ENCODE measurements at regions not wholly inside any gene's neighbourhood (a gene's known extent, or its start where the extent isn't known, plus 50 kb on each side); places are given as distances from the start of the nearest gene placed in this dataset.

DNA sequence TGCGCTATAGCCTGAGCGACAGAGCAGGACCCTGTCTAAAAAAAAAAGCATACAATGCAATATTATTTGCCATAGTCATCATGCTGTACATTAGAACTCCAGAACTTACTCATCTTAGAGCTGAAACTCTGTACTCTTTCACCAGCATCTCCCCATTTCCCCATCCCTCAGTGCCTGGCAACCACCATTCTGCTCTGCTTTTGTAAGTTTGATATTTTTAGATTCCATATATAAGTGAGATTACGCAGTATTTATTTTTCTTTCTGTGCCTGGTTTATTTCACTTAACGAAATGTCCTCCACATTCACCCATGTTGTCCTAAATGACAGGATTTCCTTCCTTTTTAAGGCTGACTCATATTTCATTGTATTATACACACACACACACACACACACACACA lies 121.8 kb downstream of the BBS10 start:
- TF ChIP-seq, protein P1, sequence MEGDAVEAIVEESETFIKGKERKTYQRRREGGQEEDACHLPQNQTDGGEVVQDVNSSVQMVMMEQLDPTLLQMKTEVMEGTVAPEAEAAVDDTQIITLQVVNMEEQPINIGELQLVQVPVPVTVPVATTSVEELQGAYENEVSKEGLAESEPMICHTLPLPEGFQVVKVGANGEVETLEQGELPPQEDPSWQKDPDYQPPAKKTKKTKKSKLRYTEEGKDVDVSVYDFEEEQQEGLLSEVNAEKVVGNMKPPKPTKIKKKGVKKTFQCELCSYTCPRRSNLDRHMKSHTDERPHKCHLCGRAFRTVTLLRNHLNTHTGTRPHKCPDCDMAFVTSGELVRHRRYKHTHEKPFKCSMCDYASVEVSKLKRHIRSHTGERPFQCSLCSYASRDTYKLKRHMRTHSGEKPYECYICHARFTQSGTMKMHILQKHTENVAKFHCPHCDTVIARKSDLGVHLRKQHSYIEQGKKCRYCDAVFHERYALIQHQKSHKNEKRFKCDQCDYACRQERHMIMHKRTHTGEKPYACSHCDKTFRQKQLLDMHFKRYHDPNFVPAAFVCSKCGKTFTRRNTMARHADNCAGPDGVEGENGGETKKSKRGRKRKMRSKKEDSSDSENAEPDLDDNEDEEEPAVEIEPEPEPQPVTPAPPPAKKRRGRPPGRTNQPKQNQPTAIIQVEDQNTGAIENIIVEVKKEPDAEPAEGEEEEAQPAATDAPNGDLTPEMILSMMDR (IDR thresholded peaks at IDR 0.05; ENCODE audit: low read length): no peak
- no peak for TF ChIP-seq EZH2 (IDR thresholded peaks at IDR 0.05; ENCODE audit: borderline replicate concordance, low read length)
- no peaks in the 10 kb centered on the region for H3K9me2 ChIP-seq (ENCODE audit: low read depth, low read length)
- no peak overlapping the region for H2AFZ ChIP-seq (ENCODE audit: low read length)
- H3K36me3 ChIP-seq (ENCODE audit: insufficient read depth, low read length): no peaks in the 10 kb centered on the region
- no peaks in the 10 kb centered on the region for H3K27me3 ChIP-seq (ENCODE audit: insufficient read depth, low read length)
- H3K27ac ChIP-seq (ENCODE audit: low read depth, low read length, poor library complexity, severe bottlenecking): no peak overlapping the region
- H3K9me3 ChIP-seq (ENCODE audit: low read length): no peaks in the 10 kb centered on the region
- H3K4me1 ChIP-seq (ENCODE audit: insufficient read depth, low read length, severe bottlenecking): no peaks in the 10 kb centered on the region
- no peaks in the 10 kb centered on the region for H3K79me2 ChIP-seq (ENCODE audit: insufficient read depth, low read length)
- H4K20me1 ChIP-seq (ENCODE audit: insufficient read depth, low read length): no peaks in the 10 kb centered on the region
- H3K4me3 ChIP-seq (ENCODE audit: low read depth, low read length, poor library complexity, severe bottlenecking): no peak overlapping the region
- no peak overlapping the region for H3K4me2 ChIP-seq (ENCODE audit: low read length)
- H3K9ac ChIP-seq (ENCODE audit: low read length): no peak overlapping the region
- H3F3A ChIP-seq (ENCODE audit: insufficient read depth, low read length): no peaks in the 10 kb centered on the region; the same call in 1 of the 2 replicates

- Histone ChIP-seq H3K9ac (ENCODE audit: low read length) (no peak overlapping the region), H3K4me3 (ENCODE audit: low read depth, low read length, poor library complexity, severe bottlenecking) (no peak overlapping the region), H3K9me3 (ENCODE audit: low read length) (no peaks in the 10 kb centered on the region), H3K4me1 (ENCODE audit: insufficient read depth, low read length, severe bottlenecking) (no peaks in the 10 kb centered on the region), H3K36me3 (ENCODE audit: insufficient read depth, low read length) (no peaks in the 10 kb centered on the region), H3K9me2 (ENCODE audit: low read depth, low read length) (no peaks in the 10 kb centered on the region), H3K27ac (ENCODE audit: low read depth, low read length, poor library complexity, severe bottlenecking) (no peak overlapping the region), H4K20me1 (ENCODE audit: insufficient read depth, low read length) (no peaks in the 10 kb centered on the region), H3F3A (ENCODE audit: insufficient read depth, low read length) (no peaks in the 10 kb centered on the region; the same call in 1 of the 2 replicates), H3K4me2 (ENCODE audit: low read length) (no peak overlapping the region), H2AFZ (ENCODE audit: low read length) (no peak overlapping the region), H3K27me3 (ENCODE audit: insufficient read depth, low read length) (no peaks in the 10 kb centered on the region), H3K79me2 (ENCODE audit: insufficient read depth, low read length) (no peaks in the 10 kb centered on the region)
- no peak for TF ChIP-seq EZH2 (IDR thresholded peaks at IDR 0.05; ENCODE audit: borderline replicate concordance, low read length)
- TF ChIP-seq, protein P1 (IDR thresholded peaks at IDR 0.05; ENCODE audit: low read length): no peak
Observed at GRCh38 chr12:76223869-76224268, 124.3 kb downstream of the BBS10 start.

- Histone ChIP-seq H3K4me2 (ENCODE audit: low read length) (no peak overlapping the region), H3K36me3 (ENCODE audit: insufficient read depth, low read length) (no peaks in the 10 kb centered on the region), H3K9ac (ENCODE audit: low read length) (no peak overlapping the region), H3K4me3 (ENCODE audit: low read depth, low read length, poor library complexity, severe bottlenecking) (no peak overlapping the region), H3K79me2 (ENCODE audit: insufficient read depth, low read length) (no peaks in the 10 kb centered on the region), H3K9me3 (ENCODE audit: low read length) (no peaks in the 10 kb centered on the region), H3K27me3 (ENCODE audit: insufficient read depth, low read length) (no peaks in the 10 kb centered on the region), H3K27ac (ENCODE audit: low read depth, low read length, poor library complexity, severe bottlenecking) (no peak overlapping the region), H3K4me1 (ENCODE audit: insufficient read depth, low read length, severe bottlenecking) (no peaks in the 10 kb centered on the region), H2AFZ (ENCODE audit: low read length) (no peak overlapping the region), H3K9me2 (ENCODE audit: low read depth, low read length) (no peaks in the 10 kb centered on the region), H3F3A (ENCODE audit: insufficient read depth, low read length) (no peaks in the 10 kb centered on the region), H4K20me1 (ENCODE audit: insufficient read depth, low read length) (no peaks in the 10 kb centered on the region)
- TF ChIP-seq, protein P1 (IDR thresholded peaks at IDR 0.05; ENCODE audit: low read length): no peak
- TF ChIP-seq EZH2 (IDR thresholded peaks at IDR 0.05; ENCODE audit: borderline replicate concordance, low read length): no peak
Observed at GRCh38 chr12:76220980-76221379, 127.2 kb downstream of the BBS10 start.
